ENCODE measurements at regions not wholly inside any gene's neighbourhood (a gene's known extent, or its start where the extent isn't known, plus 50 kb on each side); places are given as distances from the start of the nearest gene placed in this dataset.

GRCh38 chr3:110710156-110710555 is 361.5 kb upstream of the NECTIN3 start:
- no peaks in the 10 kb centered on the region for H3K27me3 ChIP-seq (replicated peaks; ENCODE audit: control insufficient read depth, insufficient read depth, low read length)
- no peaks in the 10 kb centered on the region for H3K36me3 ChIP-seq (ENCODE audit: control insufficient read depth, insufficient read depth, low read length)
- TF ChIP-seq, protein P1, sequence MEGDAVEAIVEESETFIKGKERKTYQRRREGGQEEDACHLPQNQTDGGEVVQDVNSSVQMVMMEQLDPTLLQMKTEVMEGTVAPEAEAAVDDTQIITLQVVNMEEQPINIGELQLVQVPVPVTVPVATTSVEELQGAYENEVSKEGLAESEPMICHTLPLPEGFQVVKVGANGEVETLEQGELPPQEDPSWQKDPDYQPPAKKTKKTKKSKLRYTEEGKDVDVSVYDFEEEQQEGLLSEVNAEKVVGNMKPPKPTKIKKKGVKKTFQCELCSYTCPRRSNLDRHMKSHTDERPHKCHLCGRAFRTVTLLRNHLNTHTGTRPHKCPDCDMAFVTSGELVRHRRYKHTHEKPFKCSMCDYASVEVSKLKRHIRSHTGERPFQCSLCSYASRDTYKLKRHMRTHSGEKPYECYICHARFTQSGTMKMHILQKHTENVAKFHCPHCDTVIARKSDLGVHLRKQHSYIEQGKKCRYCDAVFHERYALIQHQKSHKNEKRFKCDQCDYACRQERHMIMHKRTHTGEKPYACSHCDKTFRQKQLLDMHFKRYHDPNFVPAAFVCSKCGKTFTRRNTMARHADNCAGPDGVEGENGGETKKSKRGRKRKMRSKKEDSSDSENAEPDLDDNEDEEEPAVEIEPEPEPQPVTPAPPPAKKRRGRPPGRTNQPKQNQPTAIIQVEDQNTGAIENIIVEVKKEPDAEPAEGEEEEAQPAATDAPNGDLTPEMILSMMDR (IDR thresholded peaks at IDR 0.05; ENCODE audit: insufficient read depth, low read length, poor library complexity, severe bottlenecking): no peak
- H3K4me3 ChIP-seq (replicated peaks; ENCODE audit: low read depth, low read length): no peak overlapping the region
- no peak for DNase-seq (ENCODE audit: extremely low read depth, insufficient read length)

DNA sequence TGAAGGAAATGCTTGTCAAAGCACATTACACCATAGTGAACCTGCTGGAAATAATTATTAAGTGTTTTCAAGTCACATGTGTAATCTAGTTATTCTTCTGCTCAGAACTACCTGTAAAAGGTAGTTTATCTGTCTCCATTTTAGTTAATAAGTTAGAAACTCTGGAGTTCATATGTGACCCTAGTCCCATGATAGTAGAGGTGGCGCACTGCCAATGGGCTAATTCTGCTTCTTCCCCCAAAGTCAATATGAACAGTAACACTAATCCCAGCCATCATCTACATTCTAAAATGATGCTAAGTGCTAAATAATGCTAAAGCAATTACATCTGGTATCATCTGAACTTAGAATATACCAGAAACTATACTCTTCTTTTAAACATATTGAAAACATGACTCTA is 361.0 kb upstream of the NECTIN3 start:
- Histone ChIP-seq H3K27me3 (replicated peaks; ENCODE audit: control insufficient read depth, insufficient read depth, low read length) (no peaks in the 10 kb centered on the region), H3K36me3 (ENCODE audit: control insufficient read depth, insufficient read depth, low read length) (no peaks in the 10 kb centered on the region), H3K4me3 (replicated peaks; ENCODE audit: low read depth, low read length) (no peak overlapping the region)
- TF ChIP-seq, protein P1 (IDR thresholded peaks at IDR 0.05; ENCODE audit: insufficient read depth, low read length, poor library complexity, severe bottlenecking): no peak
- DNase-seq (ENCODE audit: extremely low read depth, insufficient read length): no peak

GRCh38 chr3:110711130-110711832 is 360.3 kb upstream of the NECTIN3 start:
- no peaks in the 10 kb centered on the region for H3K27me3 ChIP-seq (replicated peaks; ENCODE audit: control insufficient read depth, insufficient read depth, low read length)
- no peak for DNase-seq (ENCODE audit: extremely low read depth, insufficient read length)
- TF ChIP-seq, protein P1 (IDR thresholded peaks at IDR 0.05; ENCODE audit: insufficient read depth, low read length, poor library complexity, severe bottlenecking): no peak
- H3K36me3 ChIP-seq (ENCODE audit: control insufficient read depth, insufficient read depth, low read length): no peaks in the 10 kb centered on the region
- H3K4me3 ChIP-seq (replicated peaks; ENCODE audit: low read depth, low read length): no peak overlapping the region

DNA sequence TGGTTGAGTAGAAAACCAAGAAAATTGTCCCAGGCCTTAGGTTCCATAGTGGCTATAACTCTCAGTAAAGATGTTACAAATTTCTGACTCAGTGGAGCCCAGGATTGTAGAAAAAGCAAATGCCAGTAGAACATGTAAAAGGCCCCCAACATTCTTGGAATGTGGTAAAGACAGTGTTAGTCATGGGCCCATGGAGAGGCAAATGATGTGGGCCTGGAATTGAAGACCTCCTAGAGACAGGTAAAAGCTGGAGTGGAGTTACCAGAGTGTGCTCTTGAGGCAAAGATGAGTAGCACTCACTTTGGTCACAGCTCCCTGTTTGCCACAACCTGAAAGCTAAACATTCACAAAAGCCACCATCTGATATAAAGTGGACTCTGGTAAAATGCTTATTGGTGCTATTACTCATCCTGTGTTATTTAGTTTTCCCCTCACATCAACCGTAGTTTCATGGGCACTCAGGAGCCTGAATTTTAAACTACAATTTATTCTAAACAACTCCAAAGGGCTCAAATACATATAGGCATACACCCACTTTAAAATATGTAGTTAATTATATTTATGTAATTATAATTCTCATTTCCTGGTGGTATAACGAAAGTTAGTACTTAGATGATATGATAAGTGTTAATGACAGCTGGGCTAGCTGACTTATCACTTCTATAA is 359.6 kb upstream of the NECTIN3 start:
- H3K36me3 ChIP-seq (ENCODE audit: control insufficient read depth, insufficient read depth, low read length): no peaks in the 10 kb centered on the region
- TF ChIP-seq, protein P1 (IDR thresholded peaks at IDR 0.05; ENCODE audit: insufficient read depth, low read length, poor library complexity, severe bottlenecking): no peak
- H3K27me3 ChIP-seq (replicated peaks; ENCODE audit: control insufficient read depth, insufficient read depth, low read length): no peaks in the 10 kb centered on the region
- H3K4me3 ChIP-seq (replicated peaks; ENCODE audit: low read depth, low read length): no peak overlapping the region
- no peak for DNase-seq (ENCODE audit: extremely low read depth, insufficient read length)

DNA sequence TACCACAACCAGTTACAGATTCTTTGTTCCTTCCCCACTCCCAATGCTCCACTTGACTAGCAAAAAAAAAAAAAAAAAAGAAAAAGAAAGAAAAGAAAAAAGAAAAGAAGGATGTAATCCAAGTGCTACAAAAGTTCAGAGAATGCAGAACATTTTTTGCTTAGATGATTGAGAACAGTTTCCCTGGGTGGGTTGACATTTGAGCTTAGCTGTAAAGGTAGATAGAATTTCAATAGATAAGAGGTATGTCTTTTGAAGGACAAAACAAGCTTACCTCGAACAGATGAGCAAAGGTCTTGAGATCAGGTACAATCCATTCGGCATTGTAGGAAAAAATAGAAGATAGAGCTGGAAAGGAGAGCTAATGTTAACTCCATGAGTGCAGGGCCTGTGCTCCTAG is 344.6 kb upstream of the NECTIN3 start:
- TF ChIP-seq, protein P1 (IDR thresholded peaks at IDR 0.05; ENCODE audit: insufficient read depth, low read length, poor library complexity, severe bottlenecking): no peak
- H3K36me3 ChIP-seq (ENCODE audit: control insufficient read depth, insufficient read depth, low read length): no peaks in the 10 kb centered on the region
- no peak for DNase-seq (ENCODE audit: extremely low read depth, insufficient read length)
- H3K4me3 ChIP-seq (replicated peaks; ENCODE audit: low read depth, low read length): no peak overlapping the region
- no peaks in the 10 kb centered on the region for H3K27me3 ChIP-seq (replicated peaks; ENCODE audit: control insufficient read depth, insufficient read depth, low read length)
